H1 (cell line): ENCODE measurements at regions not wholly inside any gene's neighbourhood (a gene's known extent, or its start where the extent isn't known, plus 50 kb on each side); places are given as distances from the start of the nearest gene placed in this dataset.

ENCODE experiments used
- CTCF ChIA-PET: fragments of 300-600 bp; sonication (Branson Sonifier 250); formaldehyde crosslinking; loops from one replicate; lab custom pipeline; 2021; ENCODE audit not compliant: partially characterized antibody; lab: Charles Lee
- POLR2A ChIA-PET: fragments of 300-600 bp; sonication (Branson Sonifier 250); formaldehyde crosslinking; loops from one replicate; lab custom pipeline; 2021; ENCODE audit warnings: inconsistent platforms; ENCODE audit not compliant: partially characterized antibody; lab: Charles Lee
- DNase-seq, 2 experiments: peaks; one replicate each; pipeline versions ENCODE4 v3.0.0 to v3.0.0-alpha.2; 2010 to 2022; ENCODE audit warnings: low spot score in 2 of 2, low read depth in 1 of 2, mixed read lengths in 1 of 2
- FAIRE-seq: peaks from 2 replicates; lab custom pipeline; 2011; peaks lifted over from hg19 to GRCh38; lab: Jason Lieb, UNC
- H2AFZ ChIP-seq: 2 replicates; pipeline ENCODE4 v1.8.1; 2012; ENCODE audit warnings: low read length, inconsistent platforms
- H2AK5ac ChIP-seq: 2 replicates; pipeline ENCODE4 v1.6.1; 2013; ENCODE audit warnings: low read depth, low read length
- H2BK120ac ChIP-seq: replicated peaks from 2 replicates; pipeline ENCODE3; 2013; ENCODE audit warnings: low read depth, low read length, inconsistent platforms
- H2BK12ac ChIP-seq: 2 replicates; pipeline ENCODE4 v1.6.1; 2013; ENCODE audit warnings: low read depth, low read length
- H2BK15ac ChIP-seq: 2 replicates; pipeline ENCODE4 v1.6.1; 2013; ENCODE audit warnings: low read length
- H2BK20ac ChIP-seq: 2 replicates; pipeline ENCODE4 v1.6.1; 2013; ENCODE audit warnings: low read length
- H2BK5ac ChIP-seq: 2 replicates; pipeline ENCODE4 v1.6.1; 2013; ENCODE audit warnings: low read depth, low read length
- H3K14ac ChIP-seq: 2 replicates; pipeline ENCODE4 v1.6.1; 2013; ENCODE audit warnings: inconsistent platforms; ENCODE audit not compliant: insufficient read length
- H3K18ac ChIP-seq: 2 replicates; pipeline ENCODE4 v1.6.1; 2013; ENCODE audit warnings: low read length; ENCODE audit errors: extremely low read depth
- H3K23ac ChIP-seq: 2 replicates; pipeline ENCODE4 v1.6.1; 2013; ENCODE audit warnings: inconsistent platforms; ENCODE audit not compliant: insufficient read length
- H3K23me2 ChIP-seq: 2 replicates; pipeline ENCODE4 v1.6.1; 2013; ENCODE audit warnings: low read depth, low read length
- H3K27ac ChIP-seq: 2 replicates; pipeline ENCODE4 v1.6.1; 2011; ENCODE audit warnings: low read depth, low read length, inconsistent platforms
- H3K27me3 ChIP-seq, 4 experiments: replicated peaks in 1 of 4; 1 replicate in 1 of 4; 2 replicates in 3 of 4; pipeline versions ENCODE4 v1.6.1 to v1.8.1; 2011 to 2013; ENCODE audit warnings: low read length in 3 of 4, mild to moderate bottlenecking in 3 of 4, inconsistent platforms in 2 of 4, mixed read lengths in 2 of 4, moderate library complexity in 1 of 4; ENCODE audit not compliant: control insufficient read depth in 3 of 4, insufficient read depth in 3 of 4; ENCODE audit errors: extremely low read depth in 1 of 4
- H3K36me3 ChIP-seq, 4 experiments: 2 replicates each; pipeline versions ENCODE4 v1.6.1 to v1.8.1; 2011 to 2013; ENCODE audit warnings: mild to moderate bottlenecking in 4 of 4, low read length in 3 of 4, moderate library complexity in 2 of 4, control low read depth in 1 of 4, inconsistent platforms in 1 of 4; ENCODE audit not compliant: insufficient read depth in 4 of 4, control insufficient read depth in 2 of 4
- H3K4ac ChIP-seq: replicated peaks from 2 replicates; pipeline ENCODE3; 2013; ENCODE audit warnings: low read length, low read depth, mixed read lengths, inconsistent platforms; ENCODE audit not compliant: insufficient read length
- H3K4me1 ChIP-seq, 4 experiments: replicated peaks in 1 of 4; 1 replicate in 1 of 4; 2 replicates in 3 of 4; pipeline versions ENCODE4 v1.6.1 to v1.8.1; 2011 to 2013; ENCODE audit warnings: low read length in 3 of 4, inconsistent platforms in 2 of 4, mixed read lengths in 1 of 4; ENCODE audit not compliant: insufficient read depth in 4 of 4, control insufficient read depth in 3 of 4
- H3K4me2 ChIP-seq, 2 experiments: 2 replicates each; pipeline versions ENCODE4 v1.6.1 to v1.8.1; 2011 to 2013; ENCODE audit warnings: low read depth in 2 of 2, low read length in 2 of 2, control low read depth in 1 of 2, inconsistent platforms in 1 of 2, mild to moderate bottlenecking in 1 of 2; ENCODE audit not compliant: insufficient read depth in 1 of 2
- H3K4me3 ChIP-seq, 4 experiments: fragments of 200-600, 300-600 bp in 1 of 4; sonication (generic), shearing (Covaris generic), sonication (Bioruptor Twin) in 1 of 4; 2 replicates each; pipeline versions ENCODE4 v1.5.1 to v1.8.1; 2011 to 2016; ENCODE audit warnings: low read length in 4 of 4, low read depth in 3 of 4, control low read depth in 2 of 4, inconsistent platforms in 2 of 4, mild to moderate bottlenecking in 2 of 4, mixed read lengths in 1 of 4, moderate library complexity in 1 of 4; ENCODE audit not compliant: insufficient read depth in 2 of 4; ENCODE audit errors: extremely low read depth in 1 of 4
- H3K56ac ChIP-seq: replicated peaks from 2 replicates; pipeline ENCODE3; 2013; ENCODE audit warnings: low read depth, mild to moderate bottlenecking, mixed read lengths, low read length, inconsistent platforms; ENCODE audit not compliant: insufficient read length
- H3K79me1 ChIP-seq: 2 replicates; pipeline ENCODE4 v1.6.1; 2013; ENCODE audit warnings: low read depth, low read length, control low read depth
- H3K79me2 ChIP-seq, 2 experiments: 2 replicates each; pipeline versions ENCODE4 v1.6.1 to v1.8.1; 2012 to 2013; ENCODE audit warnings: low read length in 2 of 2, mild to moderate bottlenecking in 2 of 2, inconsistent platforms in 1 of 2; ENCODE audit not compliant: insufficient read depth in 2 of 2, control insufficient read depth in 1 of 2
- H3K9ac ChIP-seq, 4 experiments: replicated peaks in 1 of 4; 1 replicate in 1 of 4; 2 replicates in 3 of 4; pipeline versions ENCODE4 v1.6.1 to v1.8.1; 2011 to 2013; ENCODE audit warnings: low read depth in 3 of 4, low read length in 3 of 4, control low read depth in 2 of 4, mild to moderate bottlenecking in 2 of 4, moderate library complexity in 2 of 4, inconsistent platforms in 1 of 4; ENCODE audit errors: extremely low read depth in 1 of 4
- H3K9me3 ChIP-seq, 2 experiments: 2 replicates each; pipeline versions ENCODE4 v1.6.1 to v1.8.1; 2012 to 2013; ENCODE audit warnings: mild to moderate bottlenecking in 2 of 2, moderate library complexity in 2 of 2, control low read depth in 1 of 2, inconsistent platforms in 1 of 2, low read depth in 1 of 2, low read length in 1 of 2, mixed read lengths in 1 of 2; ENCODE audit not compliant: insufficient read depth in 2 of 2
- H4K20me1 ChIP-seq, 2 experiments: replicated peaks in 1 of 2; 2 replicates each; pipeline versions ENCODE3 to v1.8.1; 2011 to 2013; ENCODE audit warnings: inconsistent platforms in 2 of 2, low read length in 2 of 2, mild to moderate bottlenecking in 1 of 2; ENCODE audit not compliant: insufficient read depth in 2 of 2, control insufficient read depth in 1 of 2
- H4K5ac ChIP-seq: 2 replicates; pipeline ENCODE4 v1.6.1; 2013; ENCODE audit warnings: low read length, low read depth, mixed read lengths, inconsistent platforms; ENCODE audit not compliant: insufficient read length
- H4K8ac ChIP-seq: 2 replicates; pipeline ENCODE4 v1.8.0; 2013; ENCODE audit warnings: mild to moderate bottlenecking, moderate library complexity, low read length, inconsistent platforms; ENCODE audit not compliant: insufficient read depth; ENCODE audit errors: extremely low read depth
- H4K91ac ChIP-seq: replicated peaks from 2 replicates; pipeline ENCODE3; 2013; ENCODE audit warnings: low read length, mixed read lengths, inconsistent platforms; ENCODE audit not compliant: insufficient read length
- BACH1 ChIP-seq: IDR thresholded peaks from 2 replicates; pipeline ENCODE4 v1.6.1; 2012; ENCODE audit warnings: low read length, improper control_type of control experiment
- KDM4A ChIP-seq: IDR thresholded peaks from one replicate; pipeline ENCODE4 v1.7.1; 2012; ENCODE audit warnings: low read depth, mild to moderate bottlenecking, moderate library complexity, low read length, inconsistent platforms; ENCODE audit not compliant: severe bottlenecking
- RAD21 ChIP-seq, 2 experiments: IDR thresholded peaks in 1 of 2; conservative IDR thresholded peaks in 1 of 2; 2 replicates each; pipeline ENCODE4 v1.6.1; 2011; ENCODE audit warnings: low read depth in 2 of 2, low read length in 2 of 2, improper control_type of control experiment in 1 of 2, inconsistent platforms in 1 of 2, mild to moderate bottlenecking in 1 of 2, moderate library complexity in 1 of 2
- SIRT6 ChIP-seq: IDR thresholded peaks from one replicate; pipeline ENCODE4 v1.7.1; 2012; ENCODE audit warnings: low read length, inconsistent platforms
- SP4 ChIP-seq: IDR thresholded peaks from 2 replicates; pipeline ENCODE4 v1.6.1; 2012; ENCODE audit warnings: low read length, inconsistent platforms
- TEAD4 ChIP-seq: IDR thresholded peaks from 2 replicates; pipeline ENCODE4 v1.6.1; 2012; ENCODE audit warnings: low read depth, low read length, inconsistent platforms, mixed read lengths
- WGBS, 2 experiments: shearing (Covaris generic) in 1 of 2; methylation state at CpG; one replicate each; pipeline versions ENCODE4 v1.1.6 to v1.1.7; 2013 to 2015; ENCODE audit warnings: low lambda C conversion rate in 2 of 2, mixed read lengths in 2 of 2, inconsistent platforms in 1 of 2, low coverage in 1 of 2, missing lambda C conversion rate in 1 of 2; ENCODE audit not compliant: insufficient replicate concordance in 2 of 2, insufficient coverage in 1 of 2, insufficient read length in 1 of 2; ENCODE audit errors: extremely low coverage in 1 of 2, missing lambda C conversion rate in 1 of 2; 5-methylcytosine and 5-hydroxymethylcytosine counted together
- TF ChIP-seq, protein P1 (sequence below): IDR thresholded peaks from 2 replicates; pipeline ENCODE4 v1.6.1; 2012; ENCODE audit warnings: inconsistent platforms

DNA sequence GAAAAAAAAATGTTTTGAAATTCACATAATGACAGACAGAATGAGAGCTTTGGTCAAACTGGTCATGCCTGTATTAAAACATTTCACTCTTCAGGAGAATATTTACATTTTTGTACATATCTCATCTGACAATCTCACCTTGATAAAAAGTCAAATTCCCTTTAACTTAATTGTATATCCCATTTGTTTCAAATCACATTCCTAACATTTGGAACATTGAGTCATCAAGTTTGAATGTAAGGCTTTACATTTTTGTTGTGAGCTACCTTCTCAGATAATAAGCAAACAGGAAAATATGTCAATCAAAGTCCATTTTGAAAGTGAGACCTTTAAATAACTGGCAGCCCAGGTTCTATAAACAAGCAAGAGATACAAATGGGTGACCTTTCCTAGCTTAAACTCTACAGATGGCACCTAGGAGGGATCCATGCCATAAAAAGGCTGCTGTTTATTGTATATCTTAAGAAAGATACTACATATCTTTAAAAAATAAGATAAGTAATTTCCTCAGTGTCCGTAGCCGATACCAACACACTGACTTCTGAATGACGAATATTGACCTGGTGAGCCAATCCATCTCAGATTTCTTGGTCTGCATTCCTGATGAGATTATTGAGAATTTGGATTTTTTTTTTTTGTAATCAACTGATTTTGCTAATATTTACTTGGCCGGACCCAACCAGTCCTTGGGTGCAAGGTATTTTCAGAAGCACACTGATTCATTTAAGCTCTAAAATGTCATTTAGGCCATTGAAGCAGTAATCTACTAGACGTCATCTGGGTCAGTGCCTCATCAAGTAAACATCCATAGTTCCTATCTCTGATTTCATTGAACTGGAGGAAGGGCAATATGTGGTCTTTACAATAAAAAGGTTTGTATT lies 259.6 kb downstream of the BTG1 start:
- H3K36me3 ChIP-seq: no peaks in the 10 kb centered on the region; a peak in 1 of 8 replicates
- H3K4me2 ChIP-seq: no peak overlapping the region
- no peaks in the 10 kb centered on the region for H3K9me3 ChIP-seq
- no peak overlapping the region for H2BK20ac ChIP-seq
- no peaks in the 10 kb centered on the region for H3K23me2 ChIP-seq
- no peak overlapping the region for H2BK5ac ChIP-seq
- H3K27me3 ChIP-seq: no peaks in the 10 kb centered on the region
- no peak overlapping the region for H3K4ac ChIP-seq
- no peak overlapping the region for H3K27ac ChIP-seq
- no peak overlapping the region for H3K14ac ChIP-seq
- no peak overlapping the region for H3K23ac ChIP-seq
- no peak overlapping the region for H2AK5ac ChIP-seq
- WGBS, 2 experiments: 91% methylated on average over 5 of the region's 5 CpGs; no CpG with 5 or more reads in 1 of the 2 experiments
- H4K20me1 ChIP-seq: no peaks in the 10 kb centered on the region
- no peak overlapping the region for H3K4me3 ChIP-seq
- H3K79me1 ChIP-seq: no peaks in the 10 kb centered on the region
- H2BK120ac ChIP-seq: no peak overlapping the region
- H3K18ac ChIP-seq: no peak overlapping the region
- CTCF ChIA-PET: interaction anchor here (0.6 to 0.7 kb wide), 2 partner anchors 34 to 115 kb away, joined by 3 read pairs; no protein-coding TSS in a partner anchor
- no peaks in the 10 kb centered on the region for H3K4me1 ChIP-seq
- POLR2A ChIA-PET: no interaction called here
- H4K8ac ChIP-seq: no peak overlapping the region
- no peaks in the 10 kb centered on the region for H3K79me2 ChIP-seq
- TF ChIP-seq BACH1: no peak
- TF ChIP-seq KDM4A: no peak
- TF ChIP-seq, protein P1, sequence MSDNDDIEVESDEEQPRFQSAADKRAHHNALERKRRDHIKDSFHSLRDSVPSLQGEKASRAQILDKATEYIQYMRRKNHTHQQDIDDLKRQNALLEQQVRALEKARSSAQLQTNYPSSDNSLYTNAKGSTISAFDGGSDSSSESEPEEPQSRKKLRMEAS: no peak
- TF ChIP-seq RAD21 (IDR thresholded peaks at IDR 0.05 in 1 of 2, conservative IDR thresholded peaks at IDR 0.05 in 1 of 2; ENCODE audit: low read depth in 2 of 2, low read length in 2 of 2): no peak
- no peak for TF ChIP-seq SIRT6
- no peak for TF ChIP-seq TEAD4
- no peak for TF ChIP-seq SP4
- H2BK15ac ChIP-seq: no peak overlapping the region
- H4K5ac ChIP-seq: no peak overlapping the region
- no peak overlapping the region; the same call in 1 of the 2 replicates for H2BK12ac ChIP-seq
- no peak overlapping the region for H4K91ac ChIP-seq
- DNase-seq (no peak), FAIRE-seq (no peak)
- H3K56ac ChIP-seq: no peak overlapping the region
- H3K9ac ChIP-seq: no peak overlapping the region
- no peak overlapping the region for H2AFZ ChIP-seq
